Peyer's patch (tissue), 4 donors: ENCODE measurements at regions not wholly inside any gene's neighbourhood (a gene's known extent, or its start where the extent isn't known, plus 50 kb on each side); places are given as distances from the start of the nearest gene placed in this dataset.

Experiments used
- DNase-seq, 3 donors: peaks; one replicate each; pipeline ENCODE4 v3.0.0-alpha.2; 2017 to 2019
- H3K27ac ChIP-seq, 4 donors: fragments of 200-600 bp; sonication (generic); one replicate each; pipeline ENCODE4 v1.5.1; 2016 to 2019
- H3K27me3 ChIP-seq, 2 donors: fragments of 200-600 bp; sonication (generic); one replicate each; pipeline ENCODE4 v1.5.1; 2019
- H3K36me3 ChIP-seq, 3 donors: fragments of 200-600 bp; sonication (generic); one replicate each; pipeline ENCODE4 v1.5.1; 2016 to 2019
- H3K4me1 ChIP-seq, 4 donors: fragments of 200-600 bp; sonication (generic); one replicate each; pipeline ENCODE4 v1.5.1; 2016 to 2019
- H3K4me3 ChIP-seq, 4 donors: fragments of 200-600 bp; sonication (generic); 1 replicate in 3 of 4; 2 replicates in 1 of 4; pipeline ENCODE4 v1.5.1; 2016 to 2019; ENCODE audit warnings: mild to moderate bottlenecking in 1 of 4
- H3K9me3 ChIP-seq, 4 donors: fragments of 200-600 bp; sonication (generic); one replicate each; pipeline ENCODE4 v1.5.1; 2016 to 2019; ENCODE audit warnings: mild to moderate bottlenecking in 1 of 4
- CTCF ChIP-seq, 6 experiments: fragments of 450-650 bp in 4 of 6; fragments of 200-600 bp in 2 of 6; sonication (generic) in 1 of 6; IDR thresholded peaks; one replicate each; pipeline ENCODE4 v1.5.1; 2017 to 2019; ENCODE audit warnings: antibody characterized with exemption in 6 of 6, mild to moderate bottlenecking in 3 of 6, moderate library complexity in 1 of 6
- POLR2A ChIP-seq, 2 donors: fragments of 450-650 bp; IDR thresholded peaks; one replicate each; pipeline ENCODE4 v1.5.1; 2017; ENCODE audit warnings: antibody characterized with exemption in 2 of 2, mild to moderate bottlenecking in 2 of 2, moderate library complexity in 2 of 2

GRCh38 chr11:19345848-19346681 is 105.3 kb upstream of the E2F8 start:
- Histone ChIP-seq H3K4me1 (peaks cover 0 to 15% (median 0%) of the 10 kb centered on the region in 4 donors), H3K36me3 (no peaks in the 10 kb centered on the region), H3K27ac (no peak overlapping the region), H3K27me3 (peaks cover 0 to 15% of the 10 kb centered on the region in 2 donors), H3K9me3 (no peaks in the 10 kb centered on the region), H3K4me3 (peak overlapping the region; percentile 18 to 49 (median 27))
- no peak for TF ChIP-seq CTCF (IDR thresholded peaks at IDR 0.05)
- DNase-seq: no peak

- peaks cover 0 to 15% (median 0%) of the 10 kb centered on the region in 4 donors for H3K4me1 ChIP-seq
- H3K27me3 ChIP-seq: peaks cover 0 to 15% of the 10 kb centered on the region in 2 donors
- TF ChIP-seq CTCF (IDR thresholded peaks at IDR 0.05): no peak
- TF ChIP-seq POLR2A (IDR thresholded peaks at IDR 0.05): no peak
- H3K9me3 ChIP-seq: no peaks in the 10 kb centered on the region
- no peaks in the 10 kb centered on the region for H3K36me3 ChIP-seq
- DNase-seq: no peak
- H3K27ac ChIP-seq: no peak overlapping the region
- H3K4me3 ChIP-seq: peak overlapping the region; percentile 18 to 49 (median 27)
These were observed 104.7 kb upstream of the E2F8 start for GRCh38 chr11:19345519-19345847.

GRCh38 chr11:19344661-19345518 is 104.1 kb upstream of the E2F8 start:
- DNase-seq: no peak
- Histone ChIP-seq H3K36me3 (no peaks in the 10 kb centered on the region), H3K27me3 (peaks cover 0 to 15% of the 10 kb centered on the region in 2 donors), H3K27ac (no peak overlapping the region), H3K4me3 (peak overlapping the region; percentile 18 to 49 (median 27)), H3K4me1 (peaks cover 0 to 15% (median 0%) of the 10 kb centered on the region in 4 donors), H3K9me3 (no peaks in the 10 kb centered on the region)
- TF ChIP-seq POLR2A (IDR thresholded peaks at IDR 0.05) (no peak), CTCF (IDR thresholded peaks at IDR 0.05) (no peak)

- Histone ChIP-seq H3K4me3 (no peak overlapping the region), H3K27me3 (peaks cover 0 to 15% of the 10 kb centered on the region in 2 donors), H3K4me1 (peaks cover 0 to 15% (median 0%) of the 10 kb centered on the region in 4 donors), H3K27ac (no peak overlapping the region), H3K36me3 (no peaks in the 10 kb centered on the region), H3K9me3 (no peaks in the 10 kb centered on the region)
- TF ChIP-seq CTCF (IDR thresholded peaks at IDR 0.05) (no peak), POLR2A (IDR thresholded peaks at IDR 0.05) (no peak)
- DNase-seq: no peak
These were observed 101.3 kb upstream of the E2F8 start for GRCh38 chr11:19342036-19342435.

- DNase-seq: no peak
- TF ChIP-seq POLR2A (IDR thresholded peaks at IDR 0.05) (no peak), CTCF (IDR thresholded peaks at IDR 0.05) (no peak)
- H3K4me1 ChIP-seq: no peaks in the 10 kb centered on the region
- H3K27ac ChIP-seq: no peak overlapping the region
- H3K4me3 ChIP-seq: no peak overlapping the region
- H3K36me3 ChIP-seq: no peaks in the 10 kb centered on the region
- H3K27me3 ChIP-seq: no peaks in the 10 kb centered on the region
- H3K9me3 ChIP-seq: no peaks in the 10 kb centered on the region
These were observed 97.6 kb upstream of the E2F8 start for GRCh38 chr11:19338375-19338774.
